ENCODE measurements at regions not wholly inside any gene's neighbourhood (a gene's known extent, or its start where the extent isn't known, plus 50 kb on each side); places are given as distances from the start of the nearest gene placed in this dataset.
"Not testable (repeated sequence)": the region's sequence is repeated elsewhere in the genome, so short reads cannot be mapped to it uniquely, and the experiment has no call there.

DNA sequence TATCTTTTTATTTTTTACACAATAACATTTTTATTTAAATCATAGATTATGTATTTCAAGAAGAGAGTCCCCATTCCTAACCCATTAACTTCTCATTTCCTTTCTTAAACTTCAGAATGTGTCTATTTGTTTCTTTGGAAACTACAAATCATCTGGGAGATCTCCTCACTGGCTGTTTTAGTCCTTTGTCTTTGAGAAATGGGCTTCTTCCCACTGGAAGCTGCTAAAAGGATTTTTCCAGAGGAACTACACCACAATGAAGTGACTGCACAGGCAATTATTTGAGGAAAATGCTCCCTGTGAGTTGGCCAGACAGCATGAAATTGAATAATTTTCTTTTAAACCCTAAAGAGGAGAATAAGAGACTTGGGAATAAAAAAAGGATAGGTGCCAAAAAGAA lies 119.1 kb downstream of the TENT5A start:
- intact Hi-C loops (cut with DNase I): no loop called here
- no peak for ATAC-seq

DNA sequence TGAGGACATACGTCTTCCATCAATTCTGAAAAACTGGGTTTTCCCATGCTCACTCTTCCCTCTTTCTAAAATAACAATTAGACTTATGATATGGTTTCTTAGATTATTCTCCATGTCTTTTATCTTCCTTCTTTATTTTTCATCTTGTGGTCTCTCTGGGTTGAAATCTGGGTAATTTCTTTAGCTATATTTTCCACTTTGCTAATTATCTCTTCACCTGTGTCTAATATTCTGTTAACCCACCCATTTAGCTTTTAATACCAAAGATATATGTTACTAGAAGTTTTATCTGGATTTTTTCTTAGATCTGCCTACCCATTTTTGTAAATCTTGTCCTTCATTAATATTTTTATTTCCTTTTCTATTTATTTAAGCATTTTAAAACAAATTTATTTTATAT lies 121.8 kb downstream of the TENT5A start:
- no peak for ATAC-seq
- no peak for DNase-seq
- intact Hi-C loops (cut with DNase I): no loop called here

More for the DNA sequence above, 119.1 kb downstream of the TENT5A start:
- no peak for DNase-seq

DNA sequence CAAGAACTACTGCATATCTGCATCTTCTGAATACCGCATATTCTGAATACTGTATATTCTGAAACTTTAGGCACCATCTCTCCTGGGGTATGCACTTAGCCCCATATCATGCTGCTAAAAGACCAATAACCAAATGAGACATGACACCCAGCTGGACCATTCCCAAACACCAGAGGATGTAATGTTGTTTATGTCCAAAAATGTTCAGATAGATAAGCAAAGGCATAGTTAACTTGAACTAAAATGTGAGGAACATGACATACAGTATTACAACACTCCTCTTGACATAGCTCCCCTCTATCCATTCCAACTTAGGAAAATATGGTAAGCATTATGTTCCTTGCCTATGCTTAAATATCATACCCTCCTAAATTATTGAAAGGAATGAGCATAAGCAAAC lies 127.3 kb downstream of the TENT5A start:
- intact Hi-C loops (cut with DNase I): no loop called here
- no peak for ATAC-seq
- no peak for DNase-seq

DNA sequence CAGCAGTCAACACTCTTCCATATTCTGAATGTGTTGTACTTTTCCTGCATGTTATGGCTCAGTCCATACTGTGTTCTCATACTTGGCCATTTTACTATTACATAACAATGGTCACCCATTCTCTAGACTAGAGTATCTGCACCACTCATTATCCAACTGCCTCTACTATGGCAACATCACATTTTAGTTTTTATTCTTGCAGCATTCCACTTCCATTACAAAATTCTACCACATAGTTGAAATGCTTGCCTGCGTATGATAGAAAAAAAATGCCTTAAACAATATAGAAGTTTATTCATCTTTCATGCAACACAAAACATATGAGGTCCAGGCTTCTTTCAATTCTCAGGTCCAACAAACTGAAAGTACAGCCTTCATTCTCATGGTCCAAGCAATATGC lies 128.0 kb downstream of the TENT5A start:
- intact Hi-C loops (cut with DNase I): no loop called here
- ATAC-seq (no peak), DNase-seq (no peak)

DNA sequence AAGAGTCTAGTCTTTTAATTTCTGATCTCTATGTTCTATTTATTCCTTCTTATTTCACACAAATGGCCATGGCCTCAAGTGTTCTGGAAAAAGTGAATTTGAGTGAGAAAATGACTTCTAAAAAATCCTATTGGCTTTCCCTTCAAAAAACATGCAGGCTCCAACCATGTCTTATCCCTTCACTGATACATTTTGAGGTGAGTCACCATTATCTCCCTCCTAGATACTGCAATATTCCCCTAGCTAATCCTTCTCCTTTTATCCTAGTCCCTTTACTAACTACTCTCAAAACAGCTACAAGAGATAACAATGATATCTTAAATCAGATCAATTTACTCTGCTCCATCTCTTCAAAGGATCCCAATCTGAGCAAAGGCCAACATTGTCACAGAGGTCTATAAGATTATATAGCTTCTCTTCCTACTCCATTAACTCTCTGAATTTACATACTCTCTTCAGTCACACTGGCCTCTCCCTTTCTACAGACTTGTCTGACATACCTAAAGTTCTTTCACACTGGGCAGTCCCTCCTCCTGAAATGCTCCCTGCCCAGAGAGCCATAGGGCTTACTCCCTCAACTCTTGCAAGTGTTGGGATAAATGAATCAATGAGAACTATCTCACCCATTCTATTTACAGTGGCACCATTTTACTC lies 129.2 kb downstream of the TENT5A start:
- ATAC-seq: no peak
- no peak for DNase-seq
- intact Hi-C loops (cut with DNase I): no loop called here

DNA sequence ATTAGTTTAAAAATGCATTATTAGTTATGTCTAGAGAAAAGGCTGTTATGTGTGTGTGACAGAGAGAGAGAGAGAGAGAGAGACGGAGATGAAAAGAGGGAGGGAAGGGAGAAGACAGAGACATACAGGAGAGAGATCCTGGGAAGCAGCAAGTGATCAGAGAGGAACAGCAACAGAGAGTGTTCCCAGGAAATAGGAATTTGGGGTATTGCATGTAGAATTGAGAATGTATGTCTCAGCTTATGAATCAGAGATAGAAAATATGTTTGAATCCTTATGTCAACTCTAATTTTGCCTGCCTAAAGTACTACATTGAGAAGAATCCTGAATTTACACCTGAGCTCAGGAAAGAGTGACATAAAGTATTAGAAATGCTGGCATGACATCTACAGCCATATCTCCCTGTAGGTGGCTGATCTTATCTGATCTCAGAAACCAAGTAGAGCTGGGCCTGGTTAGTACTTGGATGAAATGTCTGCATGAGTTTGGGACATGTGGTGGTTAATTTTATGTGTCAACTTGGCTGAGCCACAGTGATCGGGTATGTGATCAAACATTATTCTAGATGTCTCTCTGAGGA lies 130.6 kb downstream of the TENT5A start:
- no peak for DNase-seq
- ATAC-seq: no peak
- intact Hi-C loops (cut with DNase I): no loop called here

DNA sequence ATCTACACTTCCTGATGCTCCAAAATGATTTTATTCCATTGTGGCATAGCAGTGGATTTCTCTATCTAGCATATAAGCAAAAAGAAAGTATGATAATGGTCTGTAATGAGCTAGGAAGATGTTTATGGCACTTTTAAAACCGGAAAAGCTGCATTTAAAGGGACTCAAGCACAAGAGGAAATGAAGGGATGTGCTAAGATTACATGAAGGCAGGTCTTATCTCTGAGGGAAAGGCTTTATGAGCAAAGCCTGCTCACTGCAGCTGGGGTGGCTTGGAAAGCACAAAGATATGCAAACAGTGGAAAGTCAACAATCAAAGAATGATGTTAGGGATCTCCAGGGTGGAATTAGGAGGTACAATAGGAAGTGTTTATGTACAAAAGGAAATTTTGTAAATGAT lies 138.2 kb downstream of the TENT5A start:
- ATAC-seq (peak in 1 of 2 donors; percentile 59), DNase-seq (no peak)
- intact Hi-C loops (cut with DNase I): no loop called here

DNA sequence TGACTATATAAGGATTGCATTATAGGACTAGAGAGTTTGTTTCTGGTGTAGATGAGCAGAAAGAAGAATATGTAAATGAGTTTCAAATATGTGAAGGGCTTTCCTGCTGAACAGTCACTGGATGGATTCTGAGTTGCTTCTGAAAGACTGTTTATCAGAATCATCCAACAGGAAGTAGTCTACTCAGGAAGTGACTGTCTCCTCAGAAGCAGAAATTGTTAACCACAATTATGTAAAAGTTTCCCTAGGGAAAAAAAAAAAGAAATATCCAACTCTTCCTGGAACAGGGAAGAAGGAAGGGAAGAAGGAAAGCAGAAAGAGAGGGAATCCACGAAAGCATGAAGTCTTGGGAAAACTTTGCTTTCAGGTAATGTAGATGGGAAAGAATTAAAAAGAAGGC lies 138.9 kb downstream of the TENT5A start:
- ATAC-seq: peak; percentile 59 to 72
- DNase-seq: no peak
- intact Hi-C loops (cut with DNase I): no loop called here

DNA sequence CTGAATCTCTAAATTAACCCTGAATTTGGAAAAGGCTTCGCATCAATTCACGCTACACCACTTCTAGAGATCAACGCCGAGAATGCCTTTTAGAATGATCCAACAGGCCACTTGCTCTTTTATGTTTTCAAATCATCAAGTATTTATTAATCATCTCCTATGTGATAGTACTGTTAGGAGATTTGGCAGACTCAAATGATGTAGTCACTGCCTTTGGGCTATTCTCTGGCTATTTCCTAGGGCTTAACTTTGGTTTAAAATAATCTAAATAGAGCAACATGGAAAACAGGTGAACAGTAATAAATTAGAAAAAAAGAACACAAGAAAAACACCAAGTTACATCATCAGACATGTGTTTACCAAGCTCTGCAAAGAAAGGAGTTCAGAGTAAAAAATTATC lies 140.3 kb downstream of the TENT5A start:
- DNase-seq: no peak
- no peak for ATAC-seq
- intact Hi-C loops (cut with DNase I): no loop called here

DNA sequence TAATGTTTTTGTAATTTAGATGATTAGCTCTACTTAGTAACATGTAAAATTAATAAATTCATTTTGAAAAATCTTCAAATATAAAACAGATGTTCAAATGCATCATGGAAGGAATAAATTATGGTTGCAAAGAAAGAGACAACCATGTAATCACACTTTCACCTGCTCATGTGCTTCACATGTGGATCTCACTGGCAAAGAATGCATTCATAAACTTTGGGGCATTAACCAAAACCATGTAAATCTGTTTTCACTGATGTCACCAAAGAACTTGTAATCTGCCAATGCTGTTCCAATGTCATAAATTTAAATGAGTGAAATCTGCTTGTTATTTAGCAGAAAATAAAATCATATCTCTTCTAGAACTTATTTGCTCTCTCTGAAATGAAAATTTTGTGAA lies 142.7 kb downstream of the TENT5A start:
- ATAC-seq (no peak), DNase-seq (no peak)
- intact Hi-C loops (cut with DNase I): no loop called here

DNA sequence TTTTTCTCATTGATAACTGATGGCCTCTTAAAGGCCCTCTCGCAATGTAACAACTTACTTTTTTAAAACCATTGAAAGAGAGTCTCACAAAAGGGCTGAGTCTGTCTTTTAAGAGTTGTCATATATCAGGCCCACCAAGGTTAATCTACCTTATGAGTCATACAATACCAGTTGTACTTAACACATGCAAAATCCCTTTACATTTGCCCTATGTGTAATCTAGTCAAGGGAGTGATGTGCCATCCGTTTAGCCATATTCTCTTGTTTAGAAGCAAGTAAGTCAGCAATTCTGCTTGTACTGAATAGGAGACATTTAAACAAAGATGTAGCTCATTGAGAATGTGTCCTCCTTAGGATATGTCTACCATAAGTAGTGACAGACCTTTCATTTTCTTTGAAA lies 143.7 kb downstream of the TENT5A start:
- no peak for DNase-seq
- ATAC-seq: no peak
- intact Hi-C loops (cut with DNase I): no loop called here

DNA sequence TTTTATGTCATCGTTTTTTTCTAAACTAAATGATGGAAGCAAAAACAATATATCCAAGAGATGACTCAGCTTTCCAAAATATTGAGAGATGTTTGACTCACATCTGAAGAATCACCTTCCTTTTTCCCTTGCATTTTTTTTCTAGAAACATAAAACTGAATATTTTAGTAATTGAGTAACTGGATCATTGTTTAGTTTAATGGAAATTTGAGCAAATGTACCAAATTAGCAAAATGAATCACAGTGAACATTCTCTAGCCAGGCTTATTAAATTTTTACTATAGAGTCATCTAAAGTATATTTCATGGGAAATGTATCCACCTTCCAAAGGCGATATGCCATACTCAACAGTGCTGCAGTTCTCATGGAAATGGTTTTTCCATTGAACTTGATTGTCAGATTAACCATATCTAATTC lies 145.5 kb downstream of the TENT5A start:
- intact Hi-C loops (cut with DNase I): no loop called here
- DNase-seq: no peak
- no peak for ATAC-seq

DNA sequence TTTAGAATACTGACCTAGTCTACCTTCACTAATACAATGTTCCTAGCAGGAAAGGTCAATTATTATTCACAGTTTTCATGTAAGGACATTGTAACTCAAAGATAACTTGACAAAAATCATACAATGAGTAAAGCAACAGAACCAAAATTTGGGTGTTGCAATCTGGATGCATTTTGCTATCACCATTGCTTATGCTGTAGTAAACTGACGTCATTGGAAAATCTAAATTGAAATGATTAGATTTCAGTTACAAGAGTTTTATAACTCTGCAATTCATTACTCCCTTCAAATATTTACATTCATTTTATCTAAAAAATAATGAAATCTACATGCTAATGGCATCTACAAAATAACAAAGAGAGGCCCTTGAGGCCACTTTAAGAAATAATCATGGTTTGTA lies 147.0 kb downstream of the TENT5A start:
- intact Hi-C loops (cut with DNase I): no loop called here
- DNase-seq: no peak
- ATAC-seq: no peak

DNA sequence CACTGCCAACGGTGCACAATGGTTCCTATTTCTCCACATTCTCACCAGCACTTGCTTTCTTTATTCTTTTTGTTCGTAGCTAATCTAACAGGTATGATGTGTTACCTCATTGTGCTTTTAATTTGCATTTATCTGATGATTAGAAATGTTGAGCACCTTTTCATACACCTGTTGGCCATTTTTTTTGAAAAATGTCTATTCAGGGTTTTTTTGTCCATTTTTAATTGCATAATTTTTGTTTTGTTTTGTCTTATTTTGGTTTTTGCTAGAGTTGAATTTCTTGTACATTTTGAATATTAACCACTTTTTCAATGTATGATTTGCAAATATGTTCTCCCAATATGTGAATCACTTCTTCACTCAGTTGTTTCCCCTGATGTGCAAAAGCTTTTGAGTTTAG lies 150.6 kb downstream of the TENT5A start:
- no peak for DNase-seq
- intact Hi-C loops (cut with DNase I): no loop called here
- ATAC-seq: no peak

DNA sequence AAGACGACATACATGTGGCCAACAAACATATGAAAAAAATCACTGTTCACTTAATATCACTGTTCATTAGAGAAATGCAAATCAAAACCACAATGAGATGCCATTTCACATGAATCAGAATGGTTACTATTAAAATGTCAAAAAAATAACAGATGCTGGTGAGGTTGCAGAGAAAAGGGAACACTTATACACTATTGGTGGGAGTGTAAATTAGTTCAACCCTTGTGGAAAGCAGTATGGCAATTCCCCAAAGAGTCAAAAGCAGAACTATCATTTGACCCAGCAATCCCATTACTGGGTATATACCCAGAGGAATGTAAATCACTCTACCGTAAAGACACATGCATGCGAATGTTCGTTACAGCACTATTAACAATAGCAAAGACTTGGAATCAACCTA lies 152.0 kb downstream of the TENT5A start:
- ATAC-seq; intact Hi-C loops (cut with DNase I); DNase-seq: not testable (repeated sequence)

DNA sequence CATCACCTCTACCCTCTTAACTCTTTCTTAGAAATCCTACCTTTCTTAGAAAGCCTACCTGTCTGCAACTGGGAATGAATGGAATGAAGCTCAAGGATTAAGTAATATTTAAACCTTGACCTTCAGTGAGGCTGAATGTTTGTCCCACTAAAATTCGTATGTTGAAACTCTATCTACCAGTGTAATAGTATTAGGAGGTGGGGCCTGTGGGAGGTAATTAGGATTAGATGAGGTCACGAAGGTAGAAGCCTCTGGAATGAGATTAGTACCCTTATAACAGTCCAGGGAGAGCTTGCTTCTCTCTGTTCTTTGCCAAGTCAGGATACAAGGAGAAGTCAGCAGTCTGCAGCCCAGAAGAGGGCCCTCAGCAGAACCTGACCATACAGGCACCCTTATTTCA lies 158.0 kb downstream of the TENT5A start:
- ATAC-seq (no peak), DNase-seq (no peak)
- intact Hi-C loops (cut with DNase I): no loop called here

DNA sequence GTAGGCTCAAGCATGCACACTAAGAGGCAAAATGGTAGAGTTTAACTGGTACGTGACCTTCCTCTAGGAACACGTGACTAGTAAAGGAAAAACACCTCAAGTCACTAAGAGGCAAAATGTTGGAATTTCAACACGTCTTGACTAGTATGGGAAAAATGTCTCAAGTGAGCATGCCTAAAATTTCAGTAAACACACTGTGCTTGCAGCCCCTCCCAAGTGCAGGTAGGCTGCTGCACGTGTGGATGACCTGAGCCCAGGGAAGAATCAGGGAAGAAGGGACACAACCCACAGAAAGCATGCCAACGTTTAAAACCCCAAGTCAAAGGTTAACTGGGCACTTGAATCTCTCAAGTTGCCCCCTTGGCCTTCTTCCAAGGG lies 162.2 kb downstream of the TENT5A start:
- intact Hi-C loops (cut with DNase I): no loop called here
- no peak for ATAC-seq
- DNase-seq: no peak

DNA sequence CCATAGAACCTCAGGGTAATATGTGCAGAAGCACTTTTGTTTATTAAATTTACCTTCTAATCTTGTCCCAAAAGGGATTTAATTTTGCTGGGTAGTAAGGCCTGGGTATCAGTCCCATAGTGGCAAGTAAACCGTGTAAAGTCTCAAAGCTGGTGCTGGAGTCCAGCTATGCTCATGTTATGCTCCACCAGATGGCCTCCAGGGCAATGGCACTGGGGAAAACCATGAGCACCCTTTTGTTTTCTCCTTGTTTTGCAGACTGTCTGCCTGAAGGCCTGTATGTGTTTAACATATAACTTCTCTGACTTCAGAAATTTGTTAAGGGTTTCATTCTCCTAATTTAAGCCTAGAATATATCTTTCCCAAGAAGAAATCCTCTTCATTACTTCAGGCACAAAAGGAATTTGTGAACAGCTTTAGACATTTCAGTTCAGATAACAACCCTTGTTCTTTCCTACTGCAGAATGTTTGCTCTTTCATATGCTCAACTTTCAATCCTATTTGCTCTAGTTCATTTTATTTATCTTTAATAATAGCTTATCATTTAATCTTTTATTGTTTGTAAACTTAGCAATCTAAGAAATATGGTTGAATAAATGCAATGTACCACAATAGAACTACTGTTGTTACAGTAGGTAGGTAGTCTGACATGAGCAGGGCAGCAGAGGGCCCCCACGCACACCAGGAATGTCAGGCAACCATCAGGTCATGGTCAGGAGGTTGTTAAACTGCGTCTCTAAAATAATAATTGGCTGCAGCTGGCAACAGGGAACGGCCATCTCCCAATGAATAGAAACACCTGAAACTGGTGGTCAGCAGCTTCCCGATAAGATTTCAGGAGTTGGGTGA lies 162.8 kb downstream of the TENT5A start:
- intact Hi-C loops (cut with DNase I): no loop called here
- no peak for ATAC-seq
- DNase-seq: no peak

DNA sequence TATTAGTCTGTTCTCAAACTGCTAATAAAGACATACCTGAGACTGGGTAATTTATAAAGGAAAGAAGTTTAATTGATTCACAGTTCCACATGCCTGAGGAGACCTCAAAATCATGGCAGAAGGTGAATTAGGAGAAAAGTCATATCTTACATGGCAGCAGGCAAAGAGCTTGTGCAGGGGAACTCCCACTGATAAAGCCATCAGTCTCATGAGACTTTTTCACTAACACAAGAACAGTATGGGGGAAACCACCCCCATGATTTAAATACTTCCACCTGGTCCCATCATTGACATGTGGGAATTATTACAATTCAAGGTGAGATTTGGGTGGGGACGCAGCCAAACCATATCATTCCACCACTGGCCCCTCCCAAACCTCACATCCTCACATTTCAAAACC lies 166.8 kb downstream of the TENT5A start:
- ATAC-seq; intact Hi-C loops (cut with DNase I); DNase-seq: not testable (repeated sequence)

DNA sequence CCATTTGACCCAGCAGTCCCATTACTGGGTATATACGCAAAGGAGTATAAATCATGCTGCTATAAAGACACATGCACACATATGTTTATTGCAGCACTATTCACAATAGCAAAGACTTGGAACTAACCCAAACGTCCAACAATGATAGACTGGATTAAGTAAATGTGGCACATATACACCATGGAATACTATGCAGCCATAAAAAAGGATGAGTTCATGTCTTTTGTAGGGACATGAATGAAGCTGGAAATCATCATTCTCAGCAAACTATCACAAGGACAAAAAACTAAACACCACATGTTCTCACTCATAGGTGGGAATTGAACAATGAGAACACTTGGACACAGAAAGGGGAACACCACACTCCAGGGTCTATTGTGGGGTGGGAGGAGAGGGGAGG lies 168.3 kb downstream of the TENT5A start:
- intact Hi-C loops (cut with DNase I); ATAC-seq; DNase-seq: not testable (repeated sequence)

DNA sequence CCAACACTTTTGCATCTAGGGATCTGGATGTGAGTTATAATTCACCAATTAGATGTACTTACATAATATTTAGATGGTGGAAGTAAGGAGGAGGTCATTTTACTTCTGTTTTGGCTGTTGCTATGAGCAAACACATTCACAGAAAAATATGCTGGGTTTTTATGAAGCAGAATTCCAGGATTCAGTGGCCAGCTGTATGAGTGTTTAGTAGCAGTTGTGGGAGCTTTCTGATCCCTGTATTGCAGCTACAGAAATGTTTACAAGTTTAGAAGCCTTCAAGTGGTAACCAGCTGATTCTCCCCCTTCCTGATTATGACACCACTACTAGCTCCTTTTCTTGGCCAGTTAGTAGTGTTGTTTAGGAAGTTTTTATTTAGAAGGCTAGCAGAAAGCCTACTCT lies 177.0 kb downstream of the TENT5A start:
- DNase-seq: no peak
- intact Hi-C loops (cut with DNase I): no loop called here
- peak in 1 of 2 donors; percentile 23 for ATAC-seq

Data from left cardiac atrium (tissue), 4 donors.